Activated naive CD8-positive, alpha-beta T cell treated with anti-CD3 and anti-CD28 coated beads for 36 hours (primary cell): ENCODE measurements at regions not wholly inside any gene's neighbourhood (a gene's known extent, or its start where the extent isn't known, plus 50 kb on each side); places are given as distances from the start of the nearest gene placed in this dataset.

ENCODE experiments used
- DNase-seq: peaks from one replicate; pipeline ENCODE4 v3.0.0; 2021
- H3K27ac Mint-ChIP-seq: one replicate; pipeline ENCODE4 v1.8.0; 2022; ENCODE audit warnings: mild to moderate bottlenecking, moderate library complexity, mixed read lengths
- H3K27me3 Mint-ChIP-seq: one replicate; pipeline ENCODE4 v1.8.0; 2022; ENCODE audit warnings: mild to moderate bottlenecking, mixed read lengths
- H3K36me3 Mint-ChIP-seq: one replicate; pipeline ENCODE4 v1.8.0; 2021; ENCODE audit warnings: mild to moderate bottlenecking, mixed read lengths
- H3K4me1 Mint-ChIP-seq: one replicate; pipeline ENCODE4 v1.8.0; 2021; ENCODE audit warnings: mixed read lengths
- H3K4me3 Mint-ChIP-seq: one replicate; pipeline ENCODE4 v1.8.0; 2022; ENCODE audit warnings: mild to moderate bottlenecking, moderate library complexity, mixed read lengths
- H3K9me3 Mint-ChIP-seq: one replicate; pipeline ENCODE4 v1.8.0; 2022; ENCODE audit warnings: mixed read lengths

DNA sequence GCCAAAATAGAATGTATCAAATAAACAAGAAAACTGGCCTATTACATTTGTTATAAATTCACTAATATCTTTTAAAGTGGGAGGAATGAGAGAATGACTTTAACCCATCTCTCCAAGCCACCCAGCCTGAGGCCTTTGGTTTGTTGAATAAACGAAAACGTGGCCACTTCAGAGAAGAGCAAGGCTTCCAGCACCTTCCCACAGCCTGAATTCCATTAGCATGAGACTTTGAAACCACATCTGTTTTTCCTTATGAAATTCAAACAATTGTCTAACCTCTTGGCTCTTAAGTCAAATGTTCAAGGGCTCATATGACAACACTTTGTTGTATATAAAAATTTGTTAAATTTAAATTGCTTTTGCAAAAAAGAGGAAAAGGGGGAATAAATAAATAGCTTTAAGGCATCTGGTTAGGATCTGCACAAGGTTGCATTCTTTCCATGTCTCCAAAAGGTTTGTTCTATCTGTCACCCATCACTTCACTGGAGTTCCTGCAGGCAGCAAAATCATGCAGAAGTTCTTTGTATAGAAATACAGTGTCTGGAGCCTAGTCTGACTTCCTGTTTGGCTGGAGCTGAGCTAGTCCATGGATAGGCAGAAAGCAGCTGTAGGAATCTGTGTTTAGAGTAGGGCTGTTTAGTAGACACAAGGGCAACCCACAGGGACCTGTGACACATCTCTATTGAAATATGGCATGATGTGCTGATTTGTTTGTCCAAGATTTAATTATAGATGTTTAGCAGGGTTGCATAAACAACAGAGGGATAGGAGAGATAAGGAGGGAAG is 502.3 kb downstream of the KCTD12 start:
- Mint-ChIP-seq H3K4me3 (no peak overlapping the region), H3K36me3 (no peaks in the 10 kb centered on the region), H3K9me3 (no peaks in the 10 kb centered on the region), H3K4me1 (no peaks in the 10 kb centered on the region), H3K27ac (no peak overlapping the region), H3K27me3 (peaks cover 6% of the 10 kb centered on the region)
- DNase-seq, result no peak

DNA sequence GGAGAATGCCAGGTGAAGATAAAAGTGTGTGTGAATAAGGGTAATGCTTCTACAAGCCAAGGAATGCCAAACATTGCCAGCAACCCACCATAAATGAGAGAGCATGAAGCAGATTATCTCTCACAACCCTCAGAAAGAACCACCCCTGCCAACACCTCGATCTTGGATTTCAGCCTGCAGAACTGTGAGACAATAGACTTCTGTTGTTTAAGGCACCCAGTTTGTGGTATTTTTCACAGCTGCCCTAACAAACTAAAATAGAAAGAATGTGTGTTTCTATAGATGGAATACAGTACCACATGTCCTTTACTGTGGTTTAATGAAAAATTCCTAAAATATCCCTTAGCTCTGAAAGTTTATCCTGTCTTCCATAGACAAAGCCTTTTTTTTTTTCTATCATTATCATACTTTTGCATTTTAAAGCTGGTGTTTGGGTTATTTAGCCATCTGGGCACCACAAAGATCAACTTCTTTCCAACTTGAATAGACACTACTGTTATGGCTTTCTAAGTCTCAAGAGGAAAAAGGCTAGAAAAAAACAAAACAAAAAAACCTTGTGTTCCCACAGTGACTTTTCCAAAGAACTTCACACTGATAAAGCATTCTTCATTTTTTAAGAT is 505.6 kb downstream of the KCTD12 start:
- H3K9me3 Mint-ChIP-seq, result no peaks in the 10 kb centered on the region
- no peak overlapping the region for H3K4me3 Mint-ChIP-seq
- no peaks in the 10 kb centered on the region for H3K4me1 Mint-ChIP-seq
- no peak overlapping the region for H3K27ac Mint-ChIP-seq
- H3K27me3 Mint-ChIP-seq, result peaks cover 8% of the 10 kb centered on the region
- no peak for DNase-seq
- H3K36me3 Mint-ChIP-seq, result no peaks in the 10 kb centered on the region

- H3K27ac Mint-ChIP-seq, result no peak overlapping the region
- no peak for DNase-seq
- H3K9me3 Mint-ChIP-seq, result no peaks in the 10 kb centered on the region
- H3K27me3 Mint-ChIP-seq, result peaks cover 8% of the 10 kb centered on the region
- no peaks in the 10 kb centered on the region for H3K4me1 Mint-ChIP-seq
- H3K36me3 Mint-ChIP-seq, result no peaks in the 10 kb centered on the region
- no peak overlapping the region for H3K4me3 Mint-ChIP-seq
These were observed 506.7 kb downstream of the KCTD12 start for GRCh38 chr13:76379341-76380105.

- Mint-ChIP-seq H3K36me3 (no peaks in the 10 kb centered on the region), H3K4me3 (no peak overlapping the region), H3K27me3 (peaks cover 8% of the 10 kb centered on the region), H3K9me3 (no peaks in the 10 kb centered on the region), H3K4me1 (no peaks in the 10 kb centered on the region), H3K27ac (no peak overlapping the region)
- DNase-seq, result no peak
These were observed 507.4 kb downstream of the KCTD12 start for GRCh38 chr13:76378767-76379166.

DNA sequence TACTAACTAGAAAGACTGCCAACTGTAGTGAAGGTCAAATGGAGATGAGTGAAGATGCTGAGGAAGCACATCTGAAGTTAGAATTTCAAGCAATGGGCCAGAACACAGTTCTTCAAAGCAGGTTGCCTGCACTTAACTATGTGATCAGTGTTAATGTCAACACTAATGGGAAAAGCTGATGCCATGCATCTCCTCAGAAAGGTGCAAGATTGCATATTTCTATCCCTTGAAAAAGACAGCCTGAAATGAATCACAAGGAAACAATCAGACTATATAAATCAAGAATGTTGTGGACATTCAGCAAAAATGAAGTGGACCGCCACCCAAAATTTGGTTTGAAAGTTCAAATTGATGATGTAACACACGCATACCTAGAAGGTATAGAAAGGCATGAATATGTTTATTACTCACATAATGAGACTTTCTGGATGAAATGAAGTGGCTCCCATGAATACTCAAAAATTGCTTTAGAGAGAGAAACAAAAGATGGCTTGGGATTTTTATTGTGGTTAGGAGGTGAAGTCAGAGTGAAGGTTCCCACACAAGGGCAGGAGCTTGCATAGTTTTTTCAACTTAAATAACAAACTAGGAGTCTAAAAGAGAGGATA is 522.4 kb downstream of the KCTD12 start:
- Mint-ChIP-seq H3K9me3 (no peaks in the 10 kb centered on the region), H3K27ac (no peak overlapping the region)

DNA sequence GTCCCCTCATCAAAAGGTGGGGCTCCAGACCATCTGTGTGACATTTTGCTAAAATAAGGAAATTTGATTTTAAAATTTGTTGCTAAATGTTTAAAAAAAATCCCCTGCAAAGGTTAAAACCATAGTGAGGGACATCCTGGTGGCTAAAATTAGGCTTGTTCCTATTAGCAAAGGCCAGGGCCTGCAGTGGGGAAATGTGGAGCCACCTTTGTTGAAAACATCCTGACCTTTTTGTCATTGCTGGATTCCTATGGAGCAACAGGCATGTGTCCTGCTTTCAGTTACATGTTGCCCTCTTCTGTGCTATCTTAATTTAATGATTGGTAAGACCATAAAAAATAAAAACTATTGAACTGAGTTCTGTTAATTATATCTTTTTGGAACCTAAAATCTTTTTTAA is 524.3 kb downstream of the KCTD12 start:
- no peaks in the 10 kb centered on the region for H3K36me3 Mint-ChIP-seq
- no peak overlapping the region for H3K4me3 Mint-ChIP-seq
- no peaks in the 10 kb centered on the region for H3K4me1 Mint-ChIP-seq
- no peaks in the 10 kb centered on the region for H3K9me3 Mint-ChIP-seq
- DNase-seq, result no peak
- no peaks in the 10 kb centered on the region for H3K27me3 Mint-ChIP-seq
- H3K27ac Mint-ChIP-seq, result no peak overlapping the region

More for the DNA sequence above, 522.4 kb downstream of the KCTD12 start:
- Mint-ChIP-seq H3K36me3 (no peaks in the 10 kb centered on the region), H3K27me3 (peaks cover 3% of the 10 kb centered on the region), H3K4me3 (no peak overlapping the region), H3K4me1 (no peaks in the 10 kb centered on the region)
- no peak for DNase-seq

DNA sequence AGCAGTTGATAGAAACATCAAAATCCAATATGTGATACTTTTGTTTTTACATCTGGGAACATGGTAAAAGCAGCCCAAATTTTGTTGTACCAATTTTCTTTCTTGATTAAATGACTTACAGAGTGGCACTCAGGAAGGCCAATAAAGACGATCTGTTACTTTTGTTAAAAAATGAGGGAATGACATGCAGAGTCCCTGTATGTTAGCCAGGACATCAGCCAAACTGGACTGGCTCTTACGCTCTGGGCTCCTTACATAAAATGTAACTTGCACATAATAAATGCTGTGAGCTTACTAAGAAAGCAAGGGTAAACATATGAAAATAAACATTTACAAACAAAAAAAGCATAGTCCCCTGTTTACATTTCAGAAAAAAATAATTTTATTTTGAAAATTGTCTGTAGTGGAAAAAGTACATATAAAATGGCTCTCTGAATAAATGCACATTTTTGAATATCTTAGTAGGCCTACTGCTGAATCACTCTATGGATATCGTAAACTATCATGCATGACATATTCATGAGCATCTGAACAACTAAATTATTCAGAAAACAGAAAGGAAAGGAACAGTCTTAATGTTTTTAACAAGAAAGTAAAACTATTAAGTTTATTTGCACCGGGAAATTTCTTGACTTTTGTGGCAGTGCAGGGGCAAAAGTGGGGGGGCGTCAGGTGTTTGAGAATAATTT is 534.5 kb downstream of the KCTD12 start:
- Mint-ChIP-seq H3K4me1 (no peaks in the 10 kb centered on the region), H3K9me3 (no peaks in the 10 kb centered on the region), H3K27ac (no peak overlapping the region), H3K36me3 (no peaks in the 10 kb centered on the region), H3K27me3 (peaks cover 3% of the 10 kb centered on the region), H3K4me3 (no peak overlapping the region)
- DNase-seq, result no peak

- Mint-ChIP-seq H3K9me3 (no peaks in the 10 kb centered on the region), H3K27ac (no peak overlapping the region), H3K4me3 (no peak overlapping the region), H3K27me3 (peaks cover 3% of the 10 kb centered on the region), H3K4me1 (no peaks in the 10 kb centered on the region), H3K36me3 (no peaks in the 10 kb centered on the region)
- no peak for DNase-seq
These were observed 535.8 kb downstream of the KCTD12 start for GRCh38 chr13:76350399-76350798.

DNA sequence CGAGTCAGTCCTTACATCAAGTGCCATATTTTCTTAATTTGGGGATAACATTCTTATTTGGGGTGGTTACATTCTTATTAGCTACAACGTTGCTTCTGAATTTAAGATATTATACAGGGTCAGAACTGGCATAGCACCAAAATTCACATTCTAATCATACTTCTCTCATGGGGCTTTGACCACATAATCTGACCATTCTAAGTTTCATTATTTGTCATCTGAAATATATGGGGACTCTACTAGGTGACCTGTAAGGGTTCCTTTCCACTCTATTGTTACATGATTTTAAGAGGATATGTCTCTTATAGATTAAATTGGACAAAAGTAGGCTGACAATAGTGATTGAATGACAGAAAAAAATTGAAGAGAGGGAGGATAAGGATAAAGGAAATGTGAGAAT is 536.5 kb downstream of the KCTD12 start:
- Mint-ChIP-seq H3K9me3 (no peaks in the 10 kb centered on the region), H3K27ac (no peak overlapping the region), H3K36me3 (no peaks in the 10 kb centered on the region), H3K27me3 (peaks cover 3% of the 10 kb centered on the region), H3K4me3 (no peak overlapping the region), H3K4me1 (no peaks in the 10 kb centered on the region)
- no peak for DNase-seq

GRCh38 chr13:76339649-76340048 is 546.6 kb downstream of the KCTD12 start:
- no peaks in the 10 kb centered on the region for H3K36me3 Mint-ChIP-seq
- no peak overlapping the region for H3K27ac Mint-ChIP-seq
- no peak for DNase-seq
- H3K27me3 Mint-ChIP-seq, result peaks cover 4% of the 10 kb centered on the region
- H3K4me1 Mint-ChIP-seq, result no peaks in the 10 kb centered on the region
- H3K4me3 Mint-ChIP-seq, result no peak overlapping the region
- H3K9me3 Mint-ChIP-seq, result no peaks in the 10 kb centered on the region

GRCh38 chr13:76338003-76338402 is 548.2 kb downstream of the KCTD12 start:
- no peak overlapping the region for H3K4me3 Mint-ChIP-seq

DNA sequence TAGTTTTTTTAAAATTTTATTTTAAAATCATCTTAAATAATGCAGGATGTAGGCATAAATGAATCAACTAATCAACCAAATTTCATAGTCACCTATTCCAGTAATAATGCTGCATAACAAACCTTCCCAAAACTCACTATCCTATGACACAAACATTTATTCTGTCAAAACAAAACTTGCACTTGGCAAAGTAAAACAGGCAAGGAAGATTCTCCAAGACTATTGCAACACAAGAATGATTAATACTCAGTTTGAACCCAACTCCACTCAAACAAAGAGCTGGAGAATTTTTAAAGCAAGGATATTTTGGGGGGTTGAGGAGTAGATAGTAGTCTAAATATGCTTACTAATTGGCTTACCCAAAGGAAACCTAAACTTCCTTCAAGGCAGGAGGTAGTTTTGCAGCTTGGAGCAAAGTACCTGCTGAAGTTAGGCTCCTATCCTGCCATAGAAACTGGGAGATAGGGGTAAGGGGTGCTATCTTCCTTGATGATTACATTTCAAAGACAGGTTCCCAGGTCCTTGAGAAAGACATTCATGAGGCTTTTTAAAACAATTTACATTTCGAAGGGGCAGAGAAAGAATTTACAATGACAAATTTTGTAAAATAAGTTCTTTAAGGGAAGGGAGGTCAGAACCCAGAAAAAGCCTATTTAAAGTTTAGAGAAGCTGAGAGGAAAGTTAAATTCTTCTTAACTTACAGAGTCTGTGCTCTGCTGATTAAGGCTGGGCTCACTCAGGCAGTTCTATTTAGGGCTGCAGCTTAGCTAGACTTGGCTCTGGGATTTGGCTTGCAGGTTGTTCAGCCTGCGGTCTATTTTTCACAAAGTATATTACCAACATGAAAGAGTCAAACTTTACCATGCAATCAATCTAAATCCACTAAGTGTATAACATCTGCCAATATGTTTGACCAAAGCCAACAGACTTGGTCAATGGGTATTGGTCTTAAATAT is 549.0 kb downstream of the KCTD12 start:
- Mint-ChIP-seq H3K9me3 (no peaks in the 10 kb centered on the region), H3K27ac (no peak overlapping the region), H3K36me3 (no peaks in the 10 kb centered on the region), H3K27me3 (peaks cover 4% of the 10 kb centered on the region), H3K4me1 (no peaks in the 10 kb centered on the region), H3K4me3 (no peak overlapping the region)
- DNase-seq, result no peak

More at GRCh38 chr13:76338003-76338402, 548.2 kb downstream of the KCTD12 start:
- DNase-seq, result no peak
- Mint-ChIP-seq H3K4me1 (no peaks in the 10 kb centered on the region), H3K27ac (no peak overlapping the region), H3K27me3 (peaks cover 4% of the 10 kb centered on the region), H3K9me3 (no peaks in the 10 kb centered on the region), H3K36me3 (no peaks in the 10 kb centered on the region)

GRCh38 chr13:76335463-76335862 is 550.7 kb downstream of the KCTD12 start:
- Mint-ChIP-seq H3K4me3 (no peak overlapping the region), H3K27ac (no peak overlapping the region), H3K36me3 (no peaks in the 10 kb centered on the region), H3K9me3 (no peaks in the 10 kb centered on the region), H3K4me1 (no peaks in the 10 kb centered on the region), H3K27me3 (peaks cover 4% of the 10 kb centered on the region)
- no peak for DNase-seq
